ENCODE measurements at regions not wholly inside any gene's neighbourhood (a gene's known extent, or its start where the extent isn't known, plus 50 kb on each side); places are given as distances from the start of the nearest gene placed in this dataset.

DNA sequence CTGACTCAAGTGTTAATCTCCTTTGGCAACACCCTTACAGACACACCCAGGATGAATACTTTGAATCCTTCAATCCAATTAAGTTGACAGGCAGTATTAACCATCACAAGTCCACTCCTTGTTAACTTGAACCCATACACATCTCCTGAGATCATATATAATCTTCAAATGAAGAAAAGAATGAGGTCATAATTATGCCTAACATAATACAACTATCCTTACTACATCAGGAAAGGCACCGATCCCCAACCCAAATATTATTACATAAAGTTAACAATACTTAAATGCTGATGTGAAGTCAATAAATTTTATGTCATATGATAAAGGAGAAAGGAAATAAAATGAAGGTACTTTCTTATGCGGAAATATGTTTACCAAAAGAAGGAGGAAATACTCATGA, 649.9 kb downstream of the KCNJ2 start:
- H3K4me1 ChIP-seq: no peaks in the 10 kb centered on the region
- no peak for TF ChIP-seq POLR2AphosphoS5 (IDR thresholded peaks at IDR 0.05; ENCODE audit: insufficient read depth in 1 of 2, low read depth in 1 of 2)
- no peak for TF ChIP-seq POLR2A (IDR thresholded peaks at IDR 0.05)
- TF ChIP-seq, protein P1, sequence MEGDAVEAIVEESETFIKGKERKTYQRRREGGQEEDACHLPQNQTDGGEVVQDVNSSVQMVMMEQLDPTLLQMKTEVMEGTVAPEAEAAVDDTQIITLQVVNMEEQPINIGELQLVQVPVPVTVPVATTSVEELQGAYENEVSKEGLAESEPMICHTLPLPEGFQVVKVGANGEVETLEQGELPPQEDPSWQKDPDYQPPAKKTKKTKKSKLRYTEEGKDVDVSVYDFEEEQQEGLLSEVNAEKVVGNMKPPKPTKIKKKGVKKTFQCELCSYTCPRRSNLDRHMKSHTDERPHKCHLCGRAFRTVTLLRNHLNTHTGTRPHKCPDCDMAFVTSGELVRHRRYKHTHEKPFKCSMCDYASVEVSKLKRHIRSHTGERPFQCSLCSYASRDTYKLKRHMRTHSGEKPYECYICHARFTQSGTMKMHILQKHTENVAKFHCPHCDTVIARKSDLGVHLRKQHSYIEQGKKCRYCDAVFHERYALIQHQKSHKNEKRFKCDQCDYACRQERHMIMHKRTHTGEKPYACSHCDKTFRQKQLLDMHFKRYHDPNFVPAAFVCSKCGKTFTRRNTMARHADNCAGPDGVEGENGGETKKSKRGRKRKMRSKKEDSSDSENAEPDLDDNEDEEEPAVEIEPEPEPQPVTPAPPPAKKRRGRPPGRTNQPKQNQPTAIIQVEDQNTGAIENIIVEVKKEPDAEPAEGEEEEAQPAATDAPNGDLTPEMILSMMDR (IDR thresholded peaks at IDR 0.05): no peak
- no peak overlapping the region for H3K4me3 ChIP-seq
- H3K36me3 ChIP-seq: no peaks in the 10 kb centered on the region
- no peak overlapping the region for H3K27ac ChIP-seq
- no peak for DNase-seq (ENCODE audit: extremely low spot score in 2 of 2)
- H3K27me3 ChIP-seq: no peaks in the 10 kb centered on the region
- intact Hi-C loops (cut with DNase I): no loop called here
- no peaks in the 10 kb centered on the region for H3K9me3 ChIP-seq

DNA sequence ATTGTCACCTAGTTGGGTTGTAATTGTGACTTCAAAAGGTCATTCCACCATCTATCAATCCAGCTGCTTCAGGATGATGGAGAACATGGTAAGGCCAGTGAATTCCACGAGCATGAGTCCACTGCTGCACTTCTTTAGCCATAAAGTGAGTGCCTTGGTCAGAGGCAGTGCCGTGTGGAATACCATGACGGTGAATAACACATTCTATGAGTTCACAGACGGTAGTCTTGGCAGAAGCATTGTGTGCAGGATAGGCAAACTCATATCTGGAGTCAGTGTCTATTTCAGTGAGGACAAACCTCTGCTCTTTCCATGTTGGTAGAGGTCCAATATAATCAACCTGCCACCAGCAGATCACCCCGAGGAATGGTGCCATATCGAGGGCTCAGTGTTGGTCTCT, 650.9 kb downstream of the KCNJ2 start:
- Histone ChIP-seq H3K36me3 (no peaks in the 10 kb centered on the region), H3K4me3 (no peak overlapping the region), H3K9me3 (no peaks in the 10 kb centered on the region), H3K4me1 (no peaks in the 10 kb centered on the region), H3K27ac (no peak overlapping the region), H3K27me3 (no peaks in the 10 kb centered on the region)
- no peak for DNase-seq (ENCODE audit: extremely low spot score in 2 of 2)
- intact Hi-C loops (cut with DNase I): no loop called here
- TF ChIP-seq POLR2A (IDR thresholded peaks at IDR 0.05) (no peak), POLR2AphosphoS5 (IDR thresholded peaks at IDR 0.05; ENCODE audit: insufficient read depth in 1 of 2, low read depth in 1 of 2) (no peak)
- TF ChIP-seq, protein P1 (IDR thresholded peaks at IDR 0.05): no peak

DNA sequence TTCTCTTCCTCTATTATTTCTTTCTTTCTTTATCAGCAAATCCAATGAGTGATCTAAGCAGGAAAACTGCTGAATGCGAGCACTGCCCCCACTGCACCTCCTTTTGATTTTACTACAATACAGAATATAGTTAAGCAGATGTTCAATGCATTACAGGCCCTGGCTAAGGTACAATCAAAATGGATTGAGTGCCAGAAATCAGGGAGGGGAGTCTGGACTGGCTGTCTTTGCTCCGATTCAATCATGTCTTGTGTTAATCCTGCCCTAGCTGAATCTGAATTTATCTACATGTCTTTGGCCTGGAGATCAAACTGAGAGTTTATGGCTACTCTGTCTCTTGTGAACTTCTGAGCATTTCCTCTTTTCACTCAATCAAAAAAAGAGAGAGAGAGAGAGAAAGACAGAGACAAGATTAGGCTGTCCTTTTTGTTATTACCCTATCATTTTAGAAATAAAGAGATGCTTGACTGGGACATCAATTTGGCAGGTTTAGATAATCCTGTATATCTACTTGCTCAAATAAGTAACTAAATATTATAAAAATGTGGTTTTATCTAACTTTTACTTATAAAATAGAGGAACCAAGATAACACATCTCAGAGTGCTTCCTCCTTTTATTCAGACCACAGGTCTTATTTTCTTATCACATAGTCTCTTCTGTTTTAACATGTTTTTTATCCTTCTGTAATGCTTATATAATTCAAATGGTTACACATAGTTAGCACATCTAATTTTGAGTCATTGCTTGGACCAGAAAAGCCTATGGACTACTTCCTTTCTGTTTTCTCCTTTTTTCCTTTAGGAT, 656.2 kb downstream of the KCNJ2 start:
- DNase-seq (ENCODE audit: extremely low spot score in 2 of 2): no peak
- intact Hi-C loops (cut with DNase I): no loop called here
- Histone ChIP-seq H3K4me3 (no peak overlapping the region), H3K27ac (no peak overlapping the region), H3K4me1 (no peaks in the 10 kb centered on the region), H3K9me3 (no peaks in the 10 kb centered on the region), H3K36me3 (no peaks in the 10 kb centered on the region), H3K27me3 (no peaks in the 10 kb centered on the region)
- TF ChIP-seq POLR2A (IDR thresholded peaks at IDR 0.05): no peak
- TF ChIP-seq, protein P1 (IDR thresholded peaks at IDR 0.05): no peak
- no peak for TF ChIP-seq POLR2AphosphoS5 (IDR thresholded peaks at IDR 0.05; ENCODE audit: insufficient read depth in 1 of 2, low read depth in 1 of 2)

DNA sequence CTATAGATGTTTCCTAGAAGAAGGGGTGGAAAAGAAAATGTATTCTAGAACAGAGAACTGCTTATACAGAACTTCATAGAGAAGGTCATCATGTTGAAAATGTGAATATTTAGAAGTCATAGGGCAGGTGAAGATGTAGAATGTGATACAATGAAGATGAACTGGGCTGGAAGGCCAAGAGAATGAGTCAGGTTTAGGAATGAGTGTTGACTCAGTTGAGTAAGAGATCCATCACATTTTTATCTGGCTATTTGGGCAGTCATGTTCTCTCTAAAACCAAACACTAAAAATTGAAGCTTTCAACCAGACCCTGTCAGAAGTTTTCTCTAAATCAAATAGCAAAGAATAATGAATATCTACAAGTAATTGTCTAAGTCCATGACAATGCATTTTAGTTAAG, 660.5 kb downstream of the KCNJ2 start:
- Histone ChIP-seq H3K4me1 (no peaks in the 10 kb centered on the region), H3K36me3 (no peaks in the 10 kb centered on the region), H3K9me3 (no peaks in the 10 kb centered on the region), H3K27me3 (no peaks in the 10 kb centered on the region), H3K27ac (no peak overlapping the region), H3K4me3 (no peak overlapping the region)
- no peak for TF ChIP-seq POLR2A (IDR thresholded peaks at IDR 0.05)
- TF ChIP-seq, protein P1 (IDR thresholded peaks at IDR 0.05): no peak
- no peak for DNase-seq (ENCODE audit: extremely low spot score in 2 of 2)
- intact Hi-C loops (cut with DNase I): no loop called here

DNA sequence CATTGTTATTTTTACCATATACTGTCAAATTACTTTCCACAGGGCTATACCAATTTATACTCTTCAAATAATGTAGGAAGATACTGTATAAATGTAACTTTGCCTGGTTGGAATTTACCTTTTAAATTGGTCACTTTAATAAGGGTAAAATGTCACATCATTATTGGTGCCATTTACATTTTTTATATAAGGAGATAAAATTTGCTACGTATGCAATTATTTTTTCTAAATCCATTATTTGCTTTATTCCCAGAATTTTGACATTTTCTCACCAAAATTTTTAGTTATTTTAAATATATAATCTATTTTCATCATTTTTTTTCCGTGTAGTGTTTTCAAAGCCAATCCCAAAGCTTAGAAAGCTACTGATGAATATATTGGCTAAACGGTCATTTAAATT, 664.7 kb downstream of the KCNJ2 start:
- Histone ChIP-seq H3K4me3 (no peak overlapping the region), H3K9me3 (no peaks in the 10 kb centered on the region), H3K27me3 (no peaks in the 10 kb centered on the region), H3K4me1 (no peaks in the 10 kb centered on the region), H3K36me3 (no peaks in the 10 kb centered on the region), H3K27ac (no peak overlapping the region)
- intact Hi-C loops (cut with DNase I): no loop called here
- DNase-seq (ENCODE audit: extremely low spot score in 2 of 2): no peak
- no peak for TF ChIP-seq POLR2AphosphoS5 (IDR thresholded peaks at IDR 0.05; ENCODE audit: insufficient read depth in 1 of 2, low read depth in 1 of 2)

Data from vagina (tissue), 2 donors.